Body of pancreas (tissue), 4 donors: ENCODE measurements at regions not wholly inside any gene's neighbourhood (a gene's known extent, or its start where the extent isn't known, plus 50 kb on each side); places are given as distances from the start of the nearest gene placed in this dataset.

Source experiments
- ATAC-seq: fragments of 150-250 bp; one replicate; pipeline ENCODE4 v1.9.1; 2016
- DNase-seq, 4 donors: peaks; one replicate each; pipeline ENCODE4 v3.0.0-alpha.2; 2019
- H3K27ac ChIP-seq, 4 donors: fragments of 200-600 bp; sonication (generic); 1 replicate in 3 of 4; 2 replicates in 1 of 4; pipeline versions ENCODE4 v1.5.1 to v1.6.1; 2016 to 2019; ENCODE audit warnings: mild to moderate bottlenecking in 1 of 4, mixed read lengths in 1 of 4, moderate library complexity in 1 of 4
- H3K27me3 ChIP-seq, 2 donors: fragments of 200-600 bp; sonication (generic); one replicate each; pipeline ENCODE4 v1.6.0; 2016; ENCODE audit warnings: mild to moderate bottlenecking in 1 of 2
- H3K36me3 ChIP-seq, 2 donors: fragments of 200-600 bp; sonication (generic); replicated peaks in 1 of 2; 2 replicates each; pipeline ENCODE4 v1.5.1; 2016; ENCODE audit warnings: low read depth in 2 of 2; ENCODE audit not compliant: insufficient read depth in 1 of 2
- H3K4me1 ChIP-seq: fragments of 200-600 bp; sonication (generic); one replicate; pipeline ENCODE4 v1.6.0; 2016
- H3K4me3 ChIP-seq, 2 donors: fragments of 200-600 bp; sonication (generic); 1 replicate in 1 of 2; 2 replicates in 1 of 2; pipeline ENCODE4 v1.5.1; 2016 to 2019
- H3K9me3 ChIP-seq, 3 donors: fragments of 200-600 bp; sonication (generic); 1 replicate in 2 of 3; 2 replicates in 1 of 3; pipeline ENCODE4 v1.5.1; 2016
- CTCF ChIP-seq, 7 experiments: fragments of 450-650 bp in 4 of 7; fragments of 200-600 bp in 3 of 7; sonication (generic) in 3 of 7; IDR thresholded peaks; one replicate each; pipeline ENCODE4 v1.5.1; 2016 to 2019; ENCODE audit warnings: antibody characterized with exemption in 7 of 7
- POLR2A ChIP-seq, 3 donors: fragments of 450-650 bp; IDR thresholded peaks; one replicate each; pipeline ENCODE4 v1.6.1; 2016; ENCODE audit warnings: antibody characterized with exemption in 3 of 3, mild to moderate bottlenecking in 2 of 3
- WGBS, 2 donors: methylation state at CpG; one replicate each; pipeline ENCODE4 v1.1.5; 2017; 5-methylcytosine and 5-hydroxymethylcytosine counted together
- intact Hi-C: fragments of 100-400 bp; cut with DNase I; formaldehyde crosslinking; loops from one replicate; pipeline ENCODE4 v1.15.1; 2023

GRCh38 chr16:26642047-26642664 is 424.6 kb upstream of the C16orf82 start:
- Histone ChIP-seq H3K4me1 (no peaks in the 10 kb centered on the region), H3K36me3 (no peaks in the 10 kb centered on the region), H3K27me3 (no peaks in the 10 kb centered on the region), H3K27ac (no peak overlapping the region), H3K4me3 (no peak overlapping the region), H3K9me3 (no peaks in the 10 kb centered on the region)
- 66 to 74% methylated on average over 5 of the region's 5 CpGs for WGBS, 2 donors
- TF ChIP-seq CTCF (IDR thresholded peaks at IDR 0.05), result no peak
- TF ChIP-seq POLR2A (IDR thresholded peaks at IDR 0.05), result no peak
- intact Hi-C loops, result no loop called here
- ATAC-seq (no peak), DNase-seq (no peak)

- no peak for TF ChIP-seq CTCF (IDR thresholded peaks at IDR 0.05)
- 29 to 42% methylated on average over 2 to 3 of the region's 3 CpGs for WGBS, 2 donors
- H3K27me3 ChIP-seq, result no peaks in the 10 kb centered on the region
- DNase-seq, result no peak
- no peak overlapping the region for H3K27ac ChIP-seq
- H3K36me3 ChIP-seq, result no peaks in the 10 kb centered on the region
- no peaks in the 10 kb centered on the region for H3K9me3 ChIP-seq
- no peak for ATAC-seq
- H3K4me1 ChIP-seq, result no peaks in the 10 kb centered on the region
- no peak overlapping the region for H3K4me3 ChIP-seq
- intact Hi-C loops, result no loop called here
Observed at GRCh38 chr16:26643519-26643918, 423.2 kb upstream of the C16orf82 start.

- no peak for ATAC-seq
- Histone ChIP-seq H3K27ac (no peak overlapping the region), H3K36me3 (no peaks in the 10 kb centered on the region), H3K4me1 (no peaks in the 10 kb centered on the region), H3K27me3 (no peaks in the 10 kb centered on the region), H3K4me3 (no peak overlapping the region), H3K9me3 (no peaks in the 10 kb centered on the region)
- WGBS, 2 donors, result 58 to 64% methylated on average over 11 of the region's 11 CpGs
- TF ChIP-seq CTCF (IDR thresholded peaks at IDR 0.05), result no peak
- TF ChIP-seq POLR2A (IDR thresholded peaks at IDR 0.05), result no peak
- DNase-seq, result no peak
- intact Hi-C loops, result no loop called here
Observed at GRCh38 chr16:26644912-26645543, 421.7 kb upstream of the C16orf82 start.

GRCh38 chr16:26645614-26646013 is 421.1 kb upstream of the C16orf82 start:
- Histone ChIP-seq H3K9me3 (no peaks in the 10 kb centered on the region), H3K36me3 (no peaks in the 10 kb centered on the region), H3K4me3 (no peak overlapping the region), H3K4me1 (no peaks in the 10 kb centered on the region), H3K27me3 (no peaks in the 10 kb centered on the region), H3K27ac (no peak overlapping the region)
- 8 to 12% methylated on average over 9 of the region's 9 CpGs for WGBS, 2 donors
- no peak for TF ChIP-seq POLR2A (IDR thresholded peaks at IDR 0.05)
- TF ChIP-seq CTCF (IDR thresholded peaks at IDR 0.05), result peak in 5 of 7 experiments; percentile 27 to 51 (median 34)
- DNase-seq (peak in 3 of 4 donors; percentile 11 to 46 (median 16)), ATAC-seq (no peak)
- intact Hi-C loops, result no loop called here

- Histone ChIP-seq H3K4me3 (no peak overlapping the region), H3K27me3 (no peaks in the 10 kb centered on the region), H3K27ac (no peak overlapping the region), H3K36me3 (no peaks in the 10 kb centered on the region), H3K9me3 (no peaks in the 10 kb centered on the region), H3K4me1 (no peaks in the 10 kb centered on the region)
- TF ChIP-seq POLR2A (IDR thresholded peaks at IDR 0.05), result no peak
- TF ChIP-seq CTCF (IDR thresholded peaks at IDR 0.05), result no peak
- DNase-seq, result no peak
- 48 to 58% methylated on average over 4 of the region's 4 CpGs for WGBS, 2 donors
- ATAC-seq, result no peak
- intact Hi-C loops, result no loop called here
Observed at GRCh38 chr16:26647870-26648269, 418.9 kb upstream of the C16orf82 start.
